Spinal cord (tissue), 9 donors: ENCODE measurements at regions not wholly inside any gene's neighbourhood (a gene's known extent, or its start where the extent isn't known, plus 50 kb on each side); places are given as distances from the start of the nearest gene placed in this dataset.
"Not testable (repeated sequence)": the region's sequence is repeated elsewhere in the genome, so short reads cannot be mapped to it uniquely, and the experiment has no call there.

Experiments
- DNase-seq, 6 donors: peaks; one replicate each; pipeline versions ENCODE4 v3.0.0 to v3.0.0-alpha.2; 2013 to 2015; ENCODE audit warnings: low spot score in 6 of 6, low read depth in 4 of 6
- H3K27ac ChIP-seq: one replicate; pipeline ENCODE4 v1.5.1; 2013; ENCODE audit warnings: low read depth, low read length, control low read depth
- H3K27me3 ChIP-seq: one replicate; pipeline ENCODE4 v1.6.1; 2013; ENCODE audit warnings: low read length; ENCODE audit not compliant: control insufficient read depth, insufficient read depth
- H3K36me3 ChIP-seq: one replicate; pipeline ENCODE4 v1.6.1; 2013; ENCODE audit warnings: low read length; ENCODE audit not compliant: control insufficient read depth, insufficient read depth
- H3K4me1 ChIP-seq: one replicate; pipeline ENCODE4 v1.6.1; 2013; ENCODE audit warnings: low read length; ENCODE audit not compliant: control insufficient read depth, insufficient read depth
- H3K4me3 ChIP-seq: one replicate; pipeline ENCODE4 v1.5.1; 2013; ENCODE audit warnings: low read depth, low read length, control low read depth
- H3K9me3 ChIP-seq: one replicate; pipeline ENCODE4 v1.6.1; 2013; ENCODE audit warnings: low read length; ENCODE audit not compliant: control insufficient read depth, insufficient read depth
- WGBS: methylation state at CpG from one replicate; pipeline ENCODE4 v1.1.5; 2013; ENCODE audit warnings: missing lambda C conversion rate; ENCODE audit not compliant: insufficient coverage; 5-methylcytosine and 5-hydroxymethylcytosine counted together
- donor health status: healthy.

DNA sequence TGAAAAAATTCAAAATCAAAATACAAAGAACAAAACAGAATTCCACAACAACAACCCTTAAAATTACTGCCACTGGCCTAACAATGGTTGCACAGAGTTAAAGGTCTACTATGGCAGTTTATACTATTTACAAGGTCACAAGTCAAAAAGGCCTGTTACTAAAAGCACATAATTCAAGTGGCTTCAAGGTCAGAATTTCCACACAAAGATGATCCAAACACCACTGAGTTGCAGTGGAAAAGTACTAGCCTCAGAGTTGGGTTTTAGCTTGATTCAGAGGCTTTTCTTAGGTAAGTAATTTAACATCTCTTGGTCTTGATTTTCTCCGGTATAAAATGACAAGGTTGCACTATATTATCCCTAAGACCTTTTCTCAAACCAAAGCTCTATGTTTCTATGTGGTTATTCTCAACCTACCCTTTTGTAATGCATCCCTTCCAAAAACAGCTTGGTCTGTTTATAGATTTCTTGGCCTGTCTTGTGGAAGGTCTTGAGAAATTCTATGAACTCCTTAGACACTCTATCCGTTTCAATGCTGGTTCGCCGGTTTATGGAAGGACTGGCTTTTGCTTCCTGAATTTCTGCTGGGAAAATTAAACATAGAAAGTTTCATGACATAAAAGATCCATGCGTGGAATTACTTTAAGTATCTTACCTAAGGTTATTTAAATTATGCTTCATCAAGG, 69.5 kb downstream of the MDH2 start:
- WGBS = 90% methylated on average over 3 of the region's 5 CpGs
- H3K27ac ChIP-seq = not testable (repeated sequence)

GRCh38 chr7:76118253-76119036, 70.5 kb downstream of the MDH2 start:
- DNase-seq = not testable (repeated sequence)

More for the DNA sequence above, 69.5 kb downstream of the MDH2 start:
- H3K27me3 ChIP-seq, DNase-seq, H3K4me1 ChIP-seq, H3K9me3 ChIP-seq, H3K4me3 ChIP-seq, H3K36me3 ChIP-seq: not testable (repeated sequence)

GRCh38 chr7:76121044-76121443, 73.1 kb downstream of the MDH2 start:
- no peaks in the 10 kb centered on the region for H3K4me1 ChIP-seq
- 60% methylated on average over 2 of the region's 3 CpGs for WGBS

More at GRCh38 chr7:76118253-76119036, 70.5 kb downstream of the MDH2 start:
- not testable (repeated sequence) for H3K9me3 ChIP-seq, H3K27me3 ChIP-seq, H3K36me3 ChIP-seq, H3K4me1 ChIP-seq, H3K27ac ChIP-seq, H3K4me3 ChIP-seq
- WGBS = 100% methylated on average over 2 of the region's 8 CpGs

GRCh38 chr7:76122516-76123239, 74.8 kb downstream of the MDH2 start:
- Histone ChIP-seq H3K27ac (no peak overlapping the region), H3K4me1 (no peaks in the 10 kb centered on the region), H3K4me3 (no peak overlapping the region), H3K27me3 (no peaks in the 10 kb centered on the region), H3K9me3 (no peaks in the 10 kb centered on the region), H3K36me3 (no peaks in the 10 kb centered on the region)
- DNase-seq = no peak
- WGBS = 100% methylated on average over 3 of the region's 3 CpGs

More at GRCh38 chr7:76121044-76121443, 73.1 kb downstream of the MDH2 start:
- H3K9me3 ChIP-seq = no peaks in the 10 kb centered on the region
- no peak for DNase-seq
- no peaks in the 10 kb centered on the region for H3K36me3 ChIP-seq
- no peaks in the 10 kb centered on the region for H3K27me3 ChIP-seq
- H3K4me3 ChIP-seq = no peak overlapping the region
- no peak overlapping the region for H3K27ac ChIP-seq

DNA sequence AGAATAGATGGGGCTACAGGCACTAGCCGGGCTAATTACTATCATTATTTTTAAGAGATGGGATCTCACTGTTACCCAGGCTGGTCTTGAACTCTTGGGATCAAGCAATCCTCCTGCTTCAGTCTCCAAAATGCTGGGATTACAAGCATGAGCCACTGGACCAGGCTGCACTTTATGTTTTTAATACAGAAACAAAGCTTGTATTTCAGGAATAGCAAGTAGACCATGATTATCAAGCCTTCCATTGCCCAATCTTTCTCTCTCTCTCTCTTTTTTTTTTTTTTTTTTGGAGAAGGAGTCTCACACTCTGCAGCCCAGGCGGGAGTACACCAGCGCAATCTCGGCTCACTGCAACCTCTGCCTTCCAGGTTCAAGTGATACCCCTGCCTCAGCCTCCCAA, 75.4 kb downstream of the MDH2 start:
- Histone ChIP-seq H3K27me3 (no peaks in the 10 kb centered on the region), H3K27ac (no peak overlapping the region), H3K9me3 (no peaks in the 10 kb centered on the region), H3K4me1 (no peaks in the 10 kb centered on the region), H3K36me3 (no peaks in the 10 kb centered on the region), H3K4me3 (no peak overlapping the region)
- no CpG with 5 or more reads among the region's 4 CpGs for whole genome bisulfite sequencing
- DNase-seq = no peak

GRCh38 chr7:76125560-76125959, 76.1 kb upstream of the SRRM3 start:
- no peak for DNase-seq
- no CpG with 5 or more reads among the region's 2 CpGs for WGBS
- Histone ChIP-seq H3K27me3 (no peaks in the 10 kb centered on the region), H3K27ac (no peak overlapping the region), H3K4me3 (no peak overlapping the region), H3K4me1 (no peaks in the 10 kb centered on the region), H3K9me3 (no peaks in the 10 kb centered on the region), H3K36me3 (no peaks in the 10 kb centered on the region)

DNA sequence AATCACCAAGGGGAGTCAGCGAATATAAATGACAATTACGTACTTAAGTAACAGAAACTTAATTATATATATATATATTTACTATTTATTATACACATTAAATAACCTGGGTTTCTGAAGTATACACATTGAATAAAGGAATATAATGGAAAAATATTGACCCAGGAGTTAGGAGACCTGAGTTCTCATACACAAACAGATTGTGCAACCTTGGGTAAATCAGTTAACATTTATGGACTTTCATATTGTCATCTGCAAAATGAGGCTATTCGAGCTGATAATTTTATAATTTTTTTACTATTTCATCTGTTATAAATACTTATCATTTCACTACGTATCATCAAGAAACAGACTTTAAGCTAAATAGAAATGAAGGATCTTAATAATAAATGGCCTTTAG, 75.1 kb upstream of the SRRM3 start:
- no peak overlapping the region for H3K27ac ChIP-seq
- no peaks in the 10 kb centered on the region for H3K36me3 ChIP-seq
- no peaks in the 10 kb centered on the region for H3K27me3 ChIP-seq
- no peak overlapping the region for H3K4me3 ChIP-seq
- H3K9me3 ChIP-seq = no peaks in the 10 kb centered on the region
- H3K4me1 ChIP-seq = no peaks in the 10 kb centered on the region
- no CpG with 5 or more reads among the region's 4 CpGs for WGBS
- DNase-seq = no peak

DNA sequence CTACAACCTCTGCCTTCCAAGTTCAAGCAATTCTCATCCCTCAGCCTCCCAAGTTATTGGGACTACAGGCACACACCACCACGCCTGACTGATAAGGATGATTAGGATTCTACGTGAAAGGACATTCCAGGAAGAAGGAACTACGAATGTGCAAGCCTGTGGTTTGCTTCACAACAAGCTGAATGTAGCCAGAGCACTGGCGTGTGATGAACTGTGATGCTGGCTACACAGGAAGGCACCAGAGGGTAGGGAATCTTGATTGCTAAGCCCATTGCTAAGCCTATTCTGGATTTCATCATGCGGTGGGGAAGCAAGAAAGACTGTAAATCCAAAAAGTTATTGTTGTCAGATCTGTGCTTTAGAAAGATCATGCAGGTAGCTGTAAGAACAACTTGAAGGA, 72.3 kb upstream of the SRRM3 start:
- no peak for DNase-seq
- no peaks in the 10 kb centered on the region for H3K4me1 ChIP-seq
- H3K9me3 ChIP-seq = no peaks in the 10 kb centered on the region
- no peak overlapping the region for H3K4me3 ChIP-seq
- H3K27ac ChIP-seq = no peak overlapping the region
- H3K36me3 ChIP-seq = no peaks in the 10 kb centered on the region
- H3K27me3 ChIP-seq = no peaks in the 10 kb centered on the region
- WGBS = 72% methylated on average over 4 of the region's 5 CpGs

DNA sequence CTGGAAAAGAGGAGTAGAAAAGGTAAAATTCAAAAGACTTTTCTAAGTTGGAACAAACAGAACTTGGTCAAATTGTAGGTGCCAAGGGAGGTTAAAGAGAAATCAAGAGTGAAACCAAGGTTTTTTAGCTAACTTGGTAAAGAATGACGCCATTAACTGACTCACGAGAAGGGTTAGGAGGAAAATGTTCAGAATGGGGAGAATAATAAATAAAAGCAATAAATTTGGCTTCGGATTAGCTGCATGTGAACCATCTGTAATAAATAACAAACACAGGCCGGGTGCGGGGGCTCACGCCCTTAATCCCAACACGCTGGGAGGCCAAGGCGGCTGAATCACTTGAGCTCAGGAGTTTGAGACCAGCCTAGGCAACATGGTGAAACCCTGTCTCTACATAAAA, 71.9 kb upstream of the SRRM3 start:
- DNase-seq = no peak
- no peaks in the 10 kb centered on the region for H3K36me3 ChIP-seq
- H3K9me3 ChIP-seq = no peaks in the 10 kb centered on the region
- no peak overlapping the region for H3K4me3 ChIP-seq
- no peaks in the 10 kb centered on the region for H3K27me3 ChIP-seq
- WGBS = 92% methylated on average over 4 of the region's 8 CpGs
- no peaks in the 10 kb centered on the region for H3K4me1 ChIP-seq
- no peak overlapping the region for H3K27ac ChIP-seq
